Liver (tissue), 3 donors: ENCODE measurements at regions not wholly inside any gene's neighbourhood (a gene's known extent, or its start where the extent isn't known, plus 50 kb on each side); places are given as distances from the start of the nearest gene placed in this dataset.

Experiments used
- CTCF ChIP-seq: fragments of 150-350 bp; IDR thresholded peaks from 2 replicates; pipeline ENCODE4 v1.5.1; 2017; ENCODE audit warnings: improper control_type of control experiment, low read depth, low read length; ENCODE audit not compliant: missing input control
- EGR1 ChIP-seq, 2 donors: IDR thresholded peaks; 2 replicates each; pipeline ENCODE4 v1.6.1; 2016 to 2018; ENCODE audit warnings: antibody characterized with exemption in 2 of 2, low read depth in 2 of 2
- HNF4G ChIP-seq: IDR thresholded peaks from 2 replicates; pipeline ENCODE4 v1.6.1; 2016; ENCODE audit warnings: antibody characterized with exemption
- JUND ChIP-seq, 2 donors: IDR thresholded peaks; 2 replicates each; pipeline ENCODE4 v1.6.1; 2016; ENCODE audit warnings: antibody characterized with exemption in 2 of 2
- MAX ChIP-seq: IDR thresholded peaks from 2 replicates; pipeline ENCODE4 v1.6.1; 2016; ENCODE audit warnings: antibody characterized with exemption
- RAD21 ChIP-seq, 2 donors: IDR thresholded peaks; 2 replicates each; pipeline ENCODE4 v1.6.1; 2016; ENCODE audit warnings: antibody characterized with exemption in 2 of 2, mild to moderate bottlenecking in 2 of 2
- REST ChIP-seq: IDR thresholded peaks from 2 replicates; pipeline ENCODE4 v1.6.1; 2016; ENCODE audit warnings: antibody characterized with exemption, mild to moderate bottlenecking
- RXRA ChIP-seq, 2 donors: IDR thresholded peaks; 2 replicates each; pipeline ENCODE4 v1.6.1; 2017 to 2018; ENCODE audit warnings: antibody characterized with exemption in 2 of 2, mild to moderate bottlenecking in 1 of 2
- SP1 ChIP-seq: IDR thresholded peaks from 2 replicates; pipeline ENCODE4 v1.6.1; 2018; ENCODE audit warnings: antibody characterized with exemption, mild to moderate bottlenecking
- TAF1 ChIP-seq: conservative IDR thresholded peaks from 2 replicates; pipeline ENCODE4 v1.6.1; 2016; ENCODE audit warnings: antibody characterized with exemption, mild to moderate bottlenecking
- YY1 ChIP-seq: IDR thresholded peaks from 2 replicates; pipeline ENCODE4 v1.6.1; 2016; ENCODE audit warnings: antibody characterized with exemption, mild to moderate bottlenecking
- donor health status: healthy.
- donor health status: healthy.

GRCh38 chr1:218933513-218933912 lies 240.2 kb upstream of the LYPLAL1 start:
- TF ChIP-seq CTCF (no peak), RAD21 (IDR thresholded peaks at IDR 0.05) (no peak), HNF4G (no peak), YY1 (no peak), TAF1 (no peak), MAX (no peak), SP1 (no peak), JUND (IDR thresholded peaks at IDR 0.05) (no peak), EGR1 (IDR thresholded peaks at IDR 0.05; ENCODE audit: low read depth in 2 of 2) (no peak), REST (no peak), RXRA (IDR thresholded peaks at IDR 0.05) (no peak)
